Breast epithelium (tissue), 4 donors: ENCODE measurements at regions not wholly inside any gene's neighbourhood (a gene's known extent, or its start where the extent isn't known, plus 50 kb on each side); places are given as distances from the start of the nearest gene placed in this dataset.

ENCODE experiments used
- DNase-seq, 2 donors: peaks; one replicate each; pipeline ENCODE4 v3.0.0-alpha.2; 2019; ENCODE audit warnings: low spot score in 2 of 2
- H3K27ac ChIP-seq, 2 donors: fragments of 200-600 bp; sonication (generic) in 1 of 2; one replicate each; pipeline ENCODE4 v1.5.1; 2016 to 2019; ENCODE audit warnings: mild to moderate bottlenecking in 1 of 2
- H3K27me3 ChIP-seq, 2 donors: fragments of 200-600 bp; sonication (generic) in 1 of 2; one replicate each; pipeline versions ENCODE4 v1.5.1 to v1.6.0; 2017 to 2019; ENCODE audit warnings: control low read depth in 1 of 2, mild to moderate bottlenecking in 1 of 2
- H3K36me3 ChIP-seq: fragments of 200-600 bp; one replicate; pipeline ENCODE4 v1.5.1; 2019
- H3K4me1 ChIP-seq, 2 donors: fragments of 200-600 bp; sonication (generic); one replicate each; pipeline ENCODE4 v1.5.1; 2016 to 2019; ENCODE audit warnings: control low read depth in 1 of 2
- H3K4me3 ChIP-seq, 3 donors: fragments of 200-600 bp; sonication (generic); 1 replicate in 2 of 3; 2 replicates in 1 of 3; pipeline ENCODE4 v1.5.1; 2016 to 2019; ENCODE audit warnings: mild to moderate bottlenecking in 3 of 3, moderate library complexity in 2 of 3
- H3K9me3 ChIP-seq, 2 donors: fragments of 200-600 bp; sonication (generic) in 1 of 2; one replicate each; pipeline ENCODE4 v1.5.1; 2016 to 2019; ENCODE audit warnings: control low read depth in 1 of 2
- POLR2A ChIP-seq: fragments of 450-650 bp; IDR thresholded peaks from one replicate; pipeline ENCODE4 v1.6.1; 2016; ENCODE audit warnings: antibody characterized with exemption, mild to moderate bottlenecking, moderate library complexity
- POLR2AphosphoS5 ChIP-seq, 3 donors: sonication (generic); formaldehyde crosslinking; IDR thresholded peaks; one replicate each; pipeline ENCODE4 v1.6.1; 2017; ENCODE audit warnings: antibody characterized with exemption in 3 of 3
- intact Hi-C: fragments of 100-400 bp; cut with DNase I; formaldehyde crosslinking; loops from one replicate; pipeline ENCODE4 v1.15.1; 2023; ENCODE audit warnings: low total_unique reads
- TF ChIP-seq, protein P1 (sequence below), 3 donors: fragments of 450-650 bp; IDR thresholded peaks; one replicate each; pipeline ENCODE4 v1.5.1; 2016 to 2017; ENCODE audit warnings: antibody characterized with exemption in 3 of 3, mild to moderate bottlenecking in 3 of 3, moderate library complexity in 3 of 3

- no peak for DNase-seq
- H3K36me3 ChIP-seq = no peaks in the 10 kb centered on the region
- no peaks in the 10 kb centered on the region for H3K9me3 ChIP-seq
- intact Hi-C loops = loop anchor here (10.0 kb wide), 1 partner anchor 109 kb away; no protein-coding TSS in a partner anchor
- TF ChIP-seq POLR2AphosphoS5 (IDR thresholded peaks at IDR 0.05) (no peak), POLR2A (no peak)
- TF ChIP-seq, protein P1, sequence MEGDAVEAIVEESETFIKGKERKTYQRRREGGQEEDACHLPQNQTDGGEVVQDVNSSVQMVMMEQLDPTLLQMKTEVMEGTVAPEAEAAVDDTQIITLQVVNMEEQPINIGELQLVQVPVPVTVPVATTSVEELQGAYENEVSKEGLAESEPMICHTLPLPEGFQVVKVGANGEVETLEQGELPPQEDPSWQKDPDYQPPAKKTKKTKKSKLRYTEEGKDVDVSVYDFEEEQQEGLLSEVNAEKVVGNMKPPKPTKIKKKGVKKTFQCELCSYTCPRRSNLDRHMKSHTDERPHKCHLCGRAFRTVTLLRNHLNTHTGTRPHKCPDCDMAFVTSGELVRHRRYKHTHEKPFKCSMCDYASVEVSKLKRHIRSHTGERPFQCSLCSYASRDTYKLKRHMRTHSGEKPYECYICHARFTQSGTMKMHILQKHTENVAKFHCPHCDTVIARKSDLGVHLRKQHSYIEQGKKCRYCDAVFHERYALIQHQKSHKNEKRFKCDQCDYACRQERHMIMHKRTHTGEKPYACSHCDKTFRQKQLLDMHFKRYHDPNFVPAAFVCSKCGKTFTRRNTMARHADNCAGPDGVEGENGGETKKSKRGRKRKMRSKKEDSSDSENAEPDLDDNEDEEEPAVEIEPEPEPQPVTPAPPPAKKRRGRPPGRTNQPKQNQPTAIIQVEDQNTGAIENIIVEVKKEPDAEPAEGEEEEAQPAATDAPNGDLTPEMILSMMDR (IDR thresholded peaks at IDR 0.05) = no peak
- H3K4me1 ChIP-seq = no peaks in the 10 kb centered on the region
- peak overlapping the region; percentile 21 to 48 for H3K27ac ChIP-seq
- H3K27me3 ChIP-seq = no peaks in the 10 kb centered on the region
- H3K4me3 ChIP-seq = no peak overlapping the region
Observed at GRCh38 chr11:10625982-10626311, 57.5 kb upstream of the LYVE1 start.

- Histone ChIP-seq H3K4me1 (no peaks in the 10 kb centered on the region), H3K27ac (peak overlapping the region; percentile 21 to 52), H3K27me3 (no peaks in the 10 kb centered on the region), H3K4me3 (no peak overlapping the region), H3K9me3 (no peaks in the 10 kb centered on the region), H3K36me3 (no peaks in the 10 kb centered on the region)
- DNase-seq = no peak
- TF ChIP-seq, protein P1 (IDR thresholded peaks at IDR 0.05) = no peak
- TF ChIP-seq POLR2A = no peak
- TF ChIP-seq POLR2AphosphoS5 (IDR thresholded peaks at IDR 0.05) = no peak
- intact Hi-C loops = loop anchor here (10.0 kb wide), 1 partner anchor 109 kb away; no protein-coding TSS in a partner anchor
Observed at GRCh38 chr11:10625281-10625981, 57.0 kb upstream of the LYVE1 start.

- DNase-seq = no peak
- no peak overlapping the region for H3K4me3 ChIP-seq
- intact Hi-C loops = loop anchor here (10.0 kb wide), 1 partner anchor 111 kb away; no protein-coding TSS in a partner anchor
- no peaks in the 10 kb centered on the region for H3K27me3 ChIP-seq
- no peaks in the 10 kb centered on the region for H3K9me3 ChIP-seq
- H3K27ac ChIP-seq = peak overlapping the region in 1 of 2 donors; percentile 52
- no peaks in the 10 kb centered on the region for H3K4me1 ChIP-seq
- no peaks in the 10 kb centered on the region for H3K36me3 ChIP-seq
- TF ChIP-seq POLR2A = no peak
- TF ChIP-seq, protein P1 (IDR thresholded peaks at IDR 0.05) = peak in 1 of 3 donors; percentile 25
Observed at GRCh38 chr11:10623797-10624761, 55.6 kb upstream of the LYVE1 start.

- H3K27me3 ChIP-seq = no peaks in the 10 kb centered on the region
- no peaks in the 10 kb centered on the region for H3K9me3 ChIP-seq
- no peak overlapping the region for H3K4me3 ChIP-seq
- no peaks in the 10 kb centered on the region for H3K36me3 ChIP-seq
- TF ChIP-seq, protein P1 (IDR thresholded peaks at IDR 0.05) = no peak
- no peak for TF ChIP-seq POLR2AphosphoS5 (IDR thresholded peaks at IDR 0.05)
- no peak for TF ChIP-seq POLR2A
- peak overlapping the region in 1 of 2 donors; percentile 52 for H3K27ac ChIP-seq
- intact Hi-C loops = loop anchor here (10.0 kb wide), 1 partner anchor 112 kb away; no protein-coding TSS in a partner anchor
- no peaks in the 10 kb centered on the region for H3K4me1 ChIP-seq
- DNase-seq = no peak
Observed at GRCh38 chr11:10622957-10623791, 54.7 kb upstream of the LYVE1 start.
